ENCODE measurements at regions not wholly inside any gene's neighbourhood (a gene's known extent, or its start where the extent isn't known, plus 50 kb on each side); places are given as distances from the start of the nearest gene placed in this dataset.

DNA sequence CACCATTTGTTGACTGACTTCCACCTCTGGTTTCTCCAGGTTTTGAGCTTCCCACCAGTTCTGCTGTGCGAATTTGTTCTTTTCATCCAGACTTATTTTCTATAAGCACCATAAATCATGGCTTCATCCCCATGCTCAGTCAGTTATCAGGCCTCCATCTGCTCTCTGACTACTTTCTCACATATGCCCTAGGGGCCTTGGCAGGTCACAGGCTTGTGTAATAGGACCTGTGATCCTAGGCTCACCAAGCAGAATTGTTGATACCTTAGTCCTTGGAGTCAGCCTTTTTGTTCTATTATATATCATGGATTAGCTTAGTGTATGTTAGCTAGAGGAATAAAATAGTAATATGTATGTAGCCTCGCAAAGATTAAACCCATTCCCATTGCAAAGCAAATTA, 284.2 kb upstream of the TANK start:
- no peak for DNase-seq (ENCODE audit: low read depth)

DNA sequence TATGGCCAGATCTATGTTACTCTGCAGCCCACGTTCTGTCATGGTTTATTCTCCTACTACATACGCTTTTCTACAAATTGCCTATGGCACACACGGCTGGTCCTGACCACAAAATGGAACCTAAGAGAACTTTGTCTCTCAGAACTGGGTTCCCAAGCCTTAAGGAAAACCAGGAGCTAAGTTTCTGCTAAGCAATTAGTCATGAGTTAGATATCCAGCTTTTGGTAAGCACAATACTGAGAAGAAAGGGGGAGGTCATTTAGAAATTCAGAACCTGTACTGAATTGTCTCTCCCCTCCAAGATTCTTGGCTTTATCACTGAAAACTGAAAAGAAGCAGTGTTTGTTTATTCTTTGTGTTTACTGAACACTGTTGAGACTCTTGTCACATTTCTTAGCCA, 283.5 kb upstream of the TANK start:
- DNase-seq (ENCODE audit: low read depth) = no peak

DNA sequence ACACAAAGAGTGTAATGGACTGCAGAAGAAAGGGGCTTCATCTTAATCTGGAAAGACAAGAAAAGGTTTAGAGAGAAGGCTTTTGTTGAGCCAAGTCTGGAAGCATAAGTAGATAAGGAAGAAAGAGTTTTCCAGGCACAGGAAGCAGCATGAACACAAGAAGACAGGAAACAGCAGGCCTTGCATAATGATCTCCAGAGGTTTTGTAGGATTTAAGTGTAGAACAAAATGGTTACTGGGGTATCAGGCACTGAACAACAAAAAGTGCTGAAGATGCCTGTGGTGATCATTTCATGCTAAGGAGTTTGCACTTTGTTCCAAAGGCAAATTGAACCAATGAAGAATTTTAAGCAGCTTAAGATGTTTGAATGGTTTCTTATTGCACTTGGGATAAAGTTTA, 281.6 kb upstream of the TANK start:
- no peak for DNase-seq (ENCODE audit: low read depth)

DNA sequence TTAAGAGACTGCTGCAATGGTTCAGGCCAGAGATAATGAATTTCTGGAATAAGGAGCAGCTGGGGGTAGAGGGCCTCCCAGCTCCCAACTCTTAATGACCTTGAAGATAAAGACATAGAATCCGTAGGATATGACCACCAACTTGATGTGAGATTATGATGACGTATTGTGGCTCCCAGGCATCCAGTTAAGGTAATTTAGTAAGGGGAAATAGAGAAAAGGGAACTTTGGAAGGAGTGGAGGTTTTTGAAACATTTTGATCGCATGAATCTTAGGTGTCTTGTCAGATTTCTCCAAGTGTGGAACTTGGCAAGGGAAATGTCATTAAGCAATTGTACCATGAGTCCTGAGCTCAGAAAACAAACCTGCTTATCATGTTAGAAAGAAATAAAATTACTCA, 277.3 kb upstream of the TANK start:
- DNase-seq (ENCODE audit: low read depth) = no peak

DNA sequence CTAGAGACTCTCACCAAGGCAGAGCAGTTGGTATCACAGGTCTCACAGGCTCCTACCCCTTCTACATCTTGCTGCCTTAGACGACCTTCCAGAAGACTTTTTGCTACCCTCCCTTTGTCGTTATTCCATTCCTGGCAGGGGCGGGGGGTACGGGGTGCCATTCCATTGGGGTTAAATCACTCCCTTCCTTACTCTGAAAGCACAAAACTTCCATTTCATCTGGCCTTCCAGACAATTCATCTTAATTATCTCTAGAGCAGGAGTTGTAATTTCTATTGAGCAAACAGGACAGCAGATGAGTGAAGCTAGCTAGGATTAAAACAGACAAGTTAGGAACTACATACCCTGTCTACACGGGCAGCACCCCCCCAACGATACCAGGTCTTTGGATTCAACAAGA, 276.2 kb upstream of the TANK start:
- DNase-seq (ENCODE audit: low read depth) = no peak

DNA sequence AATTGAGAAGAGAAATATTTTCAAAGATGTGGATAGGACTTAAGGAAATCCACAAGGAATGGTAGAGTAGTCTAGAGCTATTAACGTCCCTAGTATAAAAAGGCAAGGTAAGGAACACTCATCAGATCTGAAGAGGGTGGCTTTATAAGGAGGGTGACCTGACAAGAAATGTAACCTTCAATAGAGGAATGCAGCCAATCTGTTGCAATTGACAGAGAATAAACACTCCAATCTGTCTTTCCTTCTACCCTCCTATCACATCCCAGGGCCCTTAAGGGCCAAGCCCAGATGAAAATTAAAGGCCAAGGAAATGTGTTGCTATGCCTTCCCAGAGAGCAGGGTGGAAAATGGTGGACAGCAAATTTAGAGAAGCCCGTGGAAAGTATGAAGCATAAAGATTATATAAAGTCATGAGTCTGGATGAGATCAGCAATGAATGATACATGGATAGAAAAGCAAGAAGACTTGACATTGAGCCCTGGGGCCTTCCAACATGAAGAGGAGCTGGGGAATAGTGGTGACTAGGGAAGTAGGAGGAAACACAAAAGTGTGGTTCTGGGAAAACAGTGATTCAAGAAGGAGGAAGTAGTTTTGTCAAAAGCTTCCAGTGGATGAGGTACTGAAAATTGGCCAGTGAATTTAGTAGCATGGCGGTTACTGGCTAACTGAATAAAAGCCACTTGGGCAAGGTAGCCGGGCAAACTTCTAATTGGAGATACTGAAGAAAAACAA, 270.6 kb upstream of the TANK start:
- no peak for DNase-seq (ENCODE audit: low read depth)

DNA sequence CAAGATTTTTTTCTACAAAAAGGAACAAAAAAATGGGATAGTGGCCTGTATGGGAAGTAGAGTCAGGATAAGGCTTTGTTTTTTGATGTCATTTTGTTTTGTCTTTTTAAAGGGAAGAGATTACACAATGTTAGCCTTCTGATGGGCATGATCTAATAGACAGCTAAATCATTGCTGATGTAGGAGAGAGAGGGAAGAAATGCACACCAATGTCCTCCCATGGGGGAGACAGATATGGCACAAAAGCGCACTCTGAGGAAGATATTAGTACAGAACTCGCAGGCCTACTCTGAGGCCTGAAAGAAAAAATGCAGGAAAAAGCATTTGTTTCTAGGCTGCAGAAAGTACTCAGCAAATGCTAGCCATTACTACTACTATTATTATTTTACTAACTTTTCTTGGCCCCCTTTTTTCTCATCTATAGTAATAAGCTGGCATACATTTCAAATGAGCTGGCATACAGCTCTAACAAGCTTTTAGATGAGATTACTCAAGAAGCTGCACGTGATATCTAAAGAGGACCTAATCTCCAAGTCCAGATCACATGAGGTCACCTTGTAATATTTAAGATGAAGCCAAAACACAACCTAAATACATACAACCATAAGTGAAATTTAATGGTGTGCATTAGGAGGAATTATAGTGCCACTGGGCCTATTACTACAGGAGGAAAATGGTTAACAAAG, 269.4 kb upstream of the TANK start:
- DNase-seq (ENCODE audit: low read depth) = no peak

DNA sequence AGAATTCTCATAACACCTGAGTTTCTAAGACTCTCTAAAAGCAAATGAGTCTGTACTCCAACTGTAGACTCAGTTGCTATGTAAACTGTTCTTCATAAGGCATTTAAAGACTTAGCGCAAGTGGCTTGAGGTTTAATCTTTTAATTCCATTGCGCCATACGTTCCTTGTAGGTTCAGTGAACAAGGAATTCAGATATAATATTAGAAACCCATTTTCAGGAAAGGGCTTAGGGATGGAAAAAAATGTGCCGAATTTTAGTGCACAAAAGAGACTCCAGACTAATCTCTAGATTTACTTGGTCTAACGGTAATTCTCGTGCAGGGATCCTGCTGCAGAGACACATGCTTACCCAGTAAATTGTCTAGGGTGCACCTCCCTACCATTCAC, 268.9 kb upstream of the TANK start:
- no peak for DNase-seq (ENCODE audit: low read depth)

DNA sequence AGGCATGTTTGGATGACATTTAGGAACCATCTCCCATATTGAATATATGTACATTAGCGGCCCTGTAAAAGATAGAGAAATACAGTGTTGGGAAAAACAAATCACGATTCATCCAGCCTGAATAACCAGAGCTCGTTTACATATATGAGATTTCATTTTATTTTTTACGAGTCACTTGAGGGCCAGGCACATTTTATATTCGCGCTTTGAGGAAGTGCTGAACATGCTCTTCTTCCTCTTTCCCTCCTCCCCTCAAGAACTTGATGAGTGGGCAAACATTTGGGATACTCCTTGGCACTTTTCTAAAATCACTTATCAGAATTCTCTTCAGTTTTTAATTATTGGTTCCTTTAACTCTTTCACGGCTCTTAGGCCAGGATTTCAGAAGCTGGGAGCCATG, 268.0 kb upstream of the TANK start:
- no peak for DNase-seq (ENCODE audit: low read depth)

DNA sequence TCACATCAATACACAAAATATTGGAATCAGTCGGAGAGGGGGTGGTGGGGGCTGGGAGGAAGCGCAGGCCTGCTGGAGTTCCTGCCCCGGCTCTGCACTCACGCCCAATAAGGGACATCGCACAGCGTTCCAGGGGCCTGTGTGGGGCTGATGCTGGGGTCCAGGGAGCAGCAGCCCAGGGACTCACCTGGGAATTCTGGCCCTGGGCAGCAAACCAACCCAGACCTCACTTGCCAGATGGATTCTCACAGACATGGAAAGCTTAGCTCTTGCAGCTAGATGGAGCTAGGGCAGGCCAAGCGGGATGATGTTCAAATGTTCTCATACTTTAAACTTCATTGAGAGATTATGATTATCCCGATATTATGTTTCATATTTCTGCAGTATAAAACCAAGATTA, 266.6 kb upstream of the TANK start:
- DNase-seq (ENCODE audit: low read depth) = no peak

DNA sequence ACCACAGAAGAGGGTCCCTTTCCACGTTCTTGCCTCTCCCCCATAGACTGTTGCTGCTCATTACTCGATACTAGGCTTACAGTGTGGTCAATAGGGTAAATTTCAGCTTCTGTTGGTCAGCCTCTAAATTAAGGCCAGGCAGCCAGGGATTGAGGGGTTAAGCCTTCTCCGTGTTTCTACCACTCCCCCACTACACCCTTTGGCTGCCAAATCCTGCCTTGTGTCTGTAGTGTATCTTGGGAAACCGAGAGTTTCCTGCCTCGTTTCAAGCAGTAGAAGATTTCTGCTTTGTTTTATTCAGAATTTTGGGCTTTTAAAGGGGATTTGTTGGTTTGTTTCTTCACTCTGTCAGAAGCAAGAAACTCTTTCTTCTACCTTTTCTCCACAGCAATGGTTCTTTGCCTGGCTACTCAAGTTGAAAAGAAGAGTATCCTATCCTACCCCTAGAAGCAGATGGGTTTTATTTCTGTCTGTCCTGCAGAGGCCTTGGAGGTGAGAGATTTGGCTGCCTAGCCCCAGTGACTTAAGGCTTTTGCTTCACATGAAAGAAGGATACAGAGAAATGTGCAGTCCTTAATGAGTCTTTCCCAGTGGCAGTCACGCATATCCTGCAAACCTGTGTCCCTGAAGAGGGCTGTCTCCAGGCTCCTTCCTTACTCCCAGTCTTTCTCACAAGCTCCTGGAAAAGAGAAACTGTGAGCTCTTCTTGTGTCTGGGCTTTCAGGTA, 261.5 kb upstream of the TANK start:
- DNase-seq (ENCODE audit: low read depth) = no peak

DNA sequence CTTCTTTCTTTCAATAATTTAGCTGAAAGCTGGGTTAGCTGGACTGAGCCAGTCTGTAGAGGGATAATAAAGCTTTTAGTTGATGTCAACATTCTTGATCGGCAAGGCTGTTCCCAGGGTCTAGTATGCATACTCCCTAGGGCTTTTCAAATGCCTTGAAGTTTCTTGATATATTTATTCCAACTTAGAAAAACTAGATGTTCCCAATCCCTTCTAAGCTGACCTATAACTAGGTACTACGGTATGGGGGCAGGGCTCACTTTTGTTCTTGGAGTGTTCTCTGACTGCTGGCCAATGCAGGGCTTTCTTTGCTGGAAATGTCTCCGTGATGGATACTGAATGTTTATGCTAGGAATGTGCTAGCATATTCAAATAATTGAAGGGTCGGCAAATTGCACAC, 258.6 kb upstream of the TANK start:
- DNase-seq (ENCODE audit: low read depth) = no peak

DNA sequence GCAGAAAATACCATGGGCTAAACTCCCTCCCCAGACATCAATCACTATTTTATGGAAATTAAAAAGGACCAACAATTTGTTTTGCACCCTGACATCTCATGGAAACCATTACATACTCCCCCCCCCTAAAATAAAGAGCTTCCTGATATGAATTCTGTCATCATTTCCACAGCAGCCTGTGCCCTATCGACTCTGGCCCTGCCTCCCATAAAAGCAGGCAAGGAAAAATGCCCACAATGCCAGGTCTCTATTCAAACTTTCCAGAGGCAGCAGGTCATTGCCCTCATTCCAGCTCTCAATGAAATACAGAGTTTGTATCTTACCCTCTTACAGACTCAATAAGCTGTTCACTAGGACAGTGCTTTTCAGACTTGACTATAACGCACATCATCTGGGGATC, 254.4 kb upstream of the TANK start:
- DNase-seq (ENCODE audit: low read depth) = no peak

DNA sequence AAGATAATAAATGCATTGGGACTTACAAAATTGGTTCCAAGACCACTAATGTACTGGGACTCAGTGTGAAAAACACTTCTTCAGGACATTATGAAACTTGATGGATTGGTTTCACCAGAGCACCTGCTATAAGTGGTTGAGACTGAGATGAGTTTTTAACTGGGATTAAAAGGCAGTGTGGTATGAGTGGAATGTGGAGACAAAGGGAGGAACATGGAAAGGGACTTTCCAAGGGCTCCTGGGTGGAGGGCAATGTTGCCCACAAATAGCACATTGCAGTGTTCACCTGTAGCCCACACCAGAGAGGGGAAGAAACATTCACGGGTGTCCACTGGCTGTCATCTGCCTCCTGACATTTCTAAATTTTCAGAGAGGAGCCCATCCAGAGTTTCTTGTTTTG, 253.3 kb upstream of the TANK start:
- DNase-seq (ENCODE audit: low read depth) = no peak

DNA sequence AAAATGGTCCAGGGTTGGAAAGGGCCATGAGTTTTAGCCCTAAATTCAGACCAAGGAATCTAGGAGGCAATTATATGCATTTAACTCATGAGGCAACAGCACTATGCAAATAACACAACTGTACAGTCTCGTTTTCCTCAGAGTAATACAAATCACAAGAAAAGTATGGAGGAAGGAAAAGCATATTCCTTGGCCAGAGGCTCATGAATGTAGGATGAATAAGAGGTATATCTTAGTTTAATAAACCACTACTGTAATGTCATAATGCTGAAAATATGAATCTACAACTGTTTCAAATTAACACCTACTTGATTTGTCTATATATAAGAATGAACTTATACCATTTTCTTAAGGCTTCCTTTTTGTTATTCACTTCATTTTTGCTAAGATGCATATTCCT, 252.5 kb upstream of the TANK start:
- DNase-seq (ENCODE audit: low read depth) = no peak

DNA sequence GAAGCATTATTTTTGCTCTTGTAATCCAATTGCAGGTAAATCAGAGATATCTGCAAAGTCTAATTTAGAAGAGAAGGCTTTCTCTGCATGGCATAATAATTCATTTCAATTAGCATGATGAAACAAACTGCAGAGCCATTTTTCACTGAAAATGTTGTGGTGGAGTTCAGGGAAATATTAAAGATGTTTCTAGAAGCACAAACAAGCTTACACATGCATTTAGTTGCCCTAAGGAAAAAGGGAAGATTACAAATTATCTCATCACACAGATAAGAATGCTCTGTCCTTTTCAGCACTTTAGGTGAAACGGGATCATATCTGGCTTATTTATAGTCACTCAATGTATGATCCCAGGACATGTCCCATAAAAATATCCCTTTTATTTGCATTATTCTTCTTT, 252.1 kb upstream of the TANK start:
- no peak for DNase-seq (ENCODE audit: low read depth)

DNA sequence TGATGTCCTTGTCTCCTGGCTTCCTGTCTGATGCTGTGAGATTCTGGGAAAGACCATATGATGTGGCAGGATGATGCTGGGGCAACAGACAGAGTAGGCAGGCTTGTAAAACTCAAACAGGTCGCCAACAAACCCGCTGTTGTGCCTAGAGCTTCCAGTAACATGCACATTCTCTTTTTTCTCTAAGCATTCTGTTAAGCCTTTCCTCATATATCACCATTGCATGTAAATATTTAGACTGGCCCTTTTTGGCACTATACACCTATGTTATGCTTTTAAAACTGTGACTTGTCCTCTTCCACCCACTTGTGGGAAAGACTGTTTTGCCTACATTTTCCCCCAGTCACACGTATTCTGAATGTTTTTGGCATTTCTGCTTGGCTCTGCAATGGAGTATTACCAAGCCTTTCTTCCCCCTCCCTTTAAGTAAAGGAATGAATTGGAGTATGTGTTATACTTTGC, 250.4 kb upstream of the TANK start:
- no peak for DNase-seq (ENCODE audit: low read depth)

DNA sequence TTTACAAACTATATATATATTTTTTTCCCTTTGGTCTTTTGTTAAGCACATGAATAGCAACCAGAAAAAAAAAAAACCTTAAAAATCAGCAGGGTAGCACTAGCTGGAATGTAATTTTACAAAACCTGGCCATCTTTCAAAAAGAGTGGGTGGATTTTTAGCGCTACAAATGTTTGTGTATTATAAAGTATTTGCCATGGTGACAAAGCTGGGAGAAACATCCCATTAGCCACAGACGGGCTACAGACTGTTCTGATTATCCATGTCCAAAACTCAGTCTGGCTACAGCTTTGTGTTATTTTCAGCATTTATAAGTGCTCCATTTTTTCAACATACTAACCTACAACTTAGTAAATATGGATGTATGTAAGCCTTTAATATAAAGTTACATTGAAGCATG, 249.5 kb upstream of the TANK start:
- no peak for DNase-seq (ENCODE audit: low read depth)

DNA sequence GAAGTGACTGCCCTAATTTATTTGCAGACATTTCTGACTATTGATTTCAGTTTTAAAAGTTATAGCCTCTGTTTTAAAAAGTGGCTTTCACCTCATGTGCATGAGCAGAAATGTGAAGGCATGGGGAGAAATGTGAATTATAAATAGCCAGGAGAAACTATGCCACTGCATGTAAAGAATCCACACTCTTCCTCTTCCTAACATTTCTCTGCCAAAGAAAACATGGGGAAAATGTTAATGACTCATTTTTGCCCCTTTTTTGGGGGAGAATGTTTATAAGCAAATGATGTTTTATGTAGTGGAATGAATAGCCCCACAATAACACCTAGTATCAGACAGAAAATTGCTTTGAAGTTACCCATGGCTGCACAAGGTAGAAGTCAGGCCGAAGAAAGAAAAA, 249.0 kb upstream of the TANK start:
- DNase-seq (ENCODE audit: low read depth) = no peak

DNA sequence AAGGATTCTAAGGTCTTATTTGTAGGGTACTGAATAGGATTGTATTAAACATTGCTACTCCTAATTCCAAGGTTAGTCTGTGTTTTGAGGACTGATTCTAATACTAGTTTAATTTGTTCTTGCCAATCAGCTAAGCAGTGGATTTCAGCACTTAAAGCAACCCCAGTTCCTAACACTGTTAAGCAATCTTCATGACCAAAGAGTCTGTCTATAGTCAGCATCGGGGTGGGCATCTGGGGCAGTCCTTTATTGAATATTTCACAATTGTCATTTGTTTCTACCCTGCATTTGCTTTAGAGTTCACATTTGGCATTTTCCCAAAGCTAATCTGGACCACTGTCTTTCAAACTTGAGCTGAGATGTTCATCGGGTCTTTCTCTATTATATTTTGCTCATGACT, 248.0 kb upstream of the TANK start:
- DNase-seq (ENCODE audit: low read depth) = no peak

DNA sequence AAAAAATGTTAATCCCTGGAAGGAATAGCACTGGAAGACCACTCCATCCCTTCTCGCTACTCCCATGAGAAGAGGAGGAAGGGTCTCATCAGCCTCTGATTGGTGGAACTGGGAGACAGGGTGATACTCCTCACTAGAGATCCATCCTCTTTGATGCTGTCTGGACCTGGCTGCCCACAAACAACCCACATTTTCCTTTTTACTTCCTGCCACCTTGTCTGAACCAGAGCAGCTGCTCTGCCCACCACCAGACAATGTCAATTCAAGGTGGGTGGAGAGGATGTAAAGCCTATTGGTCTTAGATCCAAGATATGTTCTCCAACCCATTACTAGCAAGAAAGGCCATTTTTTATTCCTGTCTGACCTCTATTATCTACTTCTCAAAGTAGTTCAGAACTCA, 246.9 kb upstream of the TANK start:
- DNase-seq (ENCODE audit: low read depth) = no peak

DNA sequence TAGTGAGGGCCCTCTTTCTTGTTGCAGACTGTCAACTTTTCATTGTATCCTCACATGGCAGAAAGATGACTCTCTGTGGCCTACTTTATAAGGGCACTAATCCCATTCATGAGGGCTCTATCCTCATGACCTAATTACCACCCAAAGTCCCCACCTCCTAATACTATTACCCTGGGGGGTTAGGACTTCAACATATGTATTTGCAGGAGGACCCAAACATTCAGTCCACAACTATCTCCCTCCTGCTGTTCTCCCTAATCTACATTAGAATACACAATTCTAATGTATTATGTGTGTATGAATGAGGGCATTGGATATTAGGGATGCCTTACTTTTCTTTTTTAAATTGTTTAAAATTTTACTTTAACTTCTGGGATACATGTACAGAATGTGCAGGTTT, 246.0 kb upstream of the TANK start:
- no peak for DNase-seq (ENCODE audit: low read depth)

DNA sequence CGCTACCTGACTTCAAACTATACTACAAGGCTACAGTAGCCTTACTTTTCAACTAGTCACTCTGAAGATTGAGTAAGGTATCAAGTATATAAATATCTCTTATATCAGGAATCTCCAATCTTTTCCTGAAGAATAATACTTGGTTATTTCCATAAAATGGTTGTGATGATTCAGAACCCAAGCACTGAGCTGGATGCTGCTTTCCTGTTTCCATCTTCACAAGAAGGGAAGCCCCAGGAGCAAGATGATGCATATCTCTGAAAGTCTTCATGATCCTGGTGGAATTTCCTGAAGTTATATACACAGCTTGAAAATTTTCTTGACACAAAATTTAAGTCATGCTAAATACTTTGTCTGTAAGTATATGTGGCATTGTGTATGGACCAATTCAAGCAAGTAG, 243.9 kb upstream of the TANK start:
- no peak for DNase-seq (ENCODE audit: low read depth)
